Small intestine (tissue), 7 donors: ENCODE measurements at regions not wholly inside any gene's neighbourhood (a gene's known extent, or its start where the extent isn't known, plus 50 kb on each side); places are given as distances from the start of the nearest gene placed in this dataset.
A peak's percentile ranks its signal among the peaks of the same experiment; 100 is the strongest.

Experiments used
- DNase-seq, 2 donors: peaks; one replicate each; pipeline versions ENCODE4 v3.0.0 to v3.0.0-alpha.2; 2013
- FAIRE-seq: peaks from 2 replicates; lab custom pipeline; 2012; peaks lifted over from hg19 to GRCh38; lab: Jason Lieb, UNC
- H3K27ac ChIP-seq, 3 donors: one replicate each; pipeline ENCODE4 v1.5.1; 2013; ENCODE audit warnings: low read length in 2 of 3, mild to moderate bottlenecking in 2 of 3, control low read depth in 1 of 3, inconsistent platforms in 1 of 3, low read depth in 1 of 3, moderate library complexity in 1 of 3
- H3K27me3 ChIP-seq, 3 donors: one replicate each; pipeline ENCODE4 v1.6.1; 2013; ENCODE audit warnings: low read length in 3 of 3, inconsistent platforms in 1 of 3; ENCODE audit not compliant: control insufficient read depth in 3 of 3, insufficient read depth in 3 of 3
- H3K36me3 ChIP-seq, 3 donors: one replicate each; pipeline ENCODE4 v1.6.1; 2013; ENCODE audit warnings: low read length in 3 of 3, inconsistent platforms in 1 of 3, low read depth in 1 of 3, mild to moderate bottlenecking in 1 of 3, moderate library complexity in 1 of 3; ENCODE audit not compliant: control insufficient read depth in 3 of 3, insufficient read depth in 2 of 3
- H3K4me1 ChIP-seq, 3 donors: one replicate each; pipeline ENCODE4 v1.6.1; 2013; ENCODE audit warnings: low read length in 2 of 3, inconsistent platforms in 1 of 3, low read depth in 1 of 3, mild to moderate bottlenecking in 1 of 3, moderate library complexity in 1 of 3; ENCODE audit not compliant: control insufficient read depth in 3 of 3, insufficient read depth in 2 of 3
- H3K4me3 ChIP-seq, 3 donors: one replicate each; pipeline ENCODE4 v1.5.1; 2013; ENCODE audit warnings: low read length in 3 of 3, control low read depth in 1 of 3, inconsistent platforms in 1 of 3, low read depth in 1 of 3, mild to moderate bottlenecking in 1 of 3, moderate library complexity in 1 of 3
- H3K9me3 ChIP-seq, 2 donors: one replicate each; pipeline ENCODE4 v1.6.1; 2013; ENCODE audit warnings: low read depth in 1 of 2, low read length in 1 of 2; ENCODE audit not compliant: control insufficient read depth in 2 of 2, insufficient read depth in 1 of 2
- WGBS, 3 donors: extraction: QIAGEN DNeasy Blood & Tissue Kit; methylation state at CpG; one replicate each; pipeline ENCODE4 v1.1.7; 2013; 5-methylcytosine and 5-hydroxymethylcytosine counted together
- donor health status: healthy with polysubstance abuse.
- donor health status: control.
- donor health status: control.
- donor health status: Bipolar disorder and iron deficiency.
- donor health status: healthy.

DNA sequence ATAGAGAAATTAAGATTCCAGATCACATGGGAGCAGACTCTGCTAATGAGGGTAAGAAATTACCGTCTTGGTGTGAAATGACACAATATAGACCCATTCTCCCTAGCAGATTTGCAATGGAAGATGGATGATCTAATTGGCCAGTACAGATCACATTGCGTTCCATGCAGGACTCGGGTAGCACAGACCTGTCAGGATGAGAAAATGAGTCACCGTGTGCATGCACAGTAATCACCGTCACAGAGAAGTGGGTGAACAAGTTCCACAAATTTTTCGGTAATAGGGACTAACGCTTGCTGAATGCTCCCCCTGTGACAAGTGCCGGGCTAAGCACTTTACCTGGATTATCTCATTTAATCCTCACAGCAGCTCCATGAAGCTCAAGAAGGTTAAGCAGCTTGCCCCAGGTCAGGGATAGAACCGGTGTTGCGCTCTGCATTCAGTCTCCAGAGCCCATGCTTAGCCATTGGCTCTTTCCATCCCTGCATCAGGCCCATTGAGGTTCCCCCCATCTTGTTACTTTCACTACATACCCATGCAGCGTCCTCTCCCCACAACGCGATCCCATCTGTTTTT, 375.6 kb downstream of the FBXW7 start:
- Histone ChIP-seq H3K36me3 (no peaks in the 10 kb centered on the region), H3K27ac (no peak overlapping the region), H3K4me1 (peaks cover 0 to 4% (median 0%) of the 10 kb centered on the region in 3 donors), H3K27me3 (no peaks in the 10 kb centered on the region), H3K4me3 (no peak overlapping the region), H3K9me3 (no peaks in the 10 kb centered on the region)
- WGBS, 3 donors = 89 to 93% (median 91%) methylated on average over 13 of the region's 13 CpGs
- DNase-seq (no peak), FAIRE-seq (no peak)

DNA sequence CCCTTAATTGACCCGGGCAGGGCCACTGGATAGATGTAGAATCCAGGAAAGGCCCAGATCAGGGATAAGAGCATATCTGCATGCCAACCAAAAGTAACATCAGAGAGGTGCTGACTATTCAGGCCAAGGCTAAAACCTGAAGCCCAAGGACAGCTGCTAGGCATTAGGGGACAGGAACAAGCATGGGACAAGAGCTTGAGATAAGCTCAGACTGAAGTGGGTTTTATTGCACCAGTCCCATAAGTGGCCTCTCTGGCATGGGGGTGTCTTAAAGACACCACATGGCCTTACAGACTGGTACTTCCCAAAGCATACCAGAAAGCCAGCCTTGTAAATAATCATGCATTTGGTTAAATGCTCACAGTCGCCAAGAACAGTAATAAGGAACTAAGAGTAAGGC, 376.1 kb downstream of the FBXW7 start:
- Histone ChIP-seq H3K4me3 (no peak overlapping the region), H3K36me3 (no peaks in the 10 kb centered on the region), H3K27me3 (no peaks in the 10 kb centered on the region), H3K4me1 (peaks cover 0 to 4% (median 0%) of the 10 kb centered on the region in 3 donors), H3K27ac (no peak overlapping the region), H3K9me3 (no peaks in the 10 kb centered on the region)
- FAIRE-seq = no peak
- no peak for DNase-seq
- WGBS, 3 donors = 80 to 83% (median 81%) methylated on average over 2 of the region's 2 CpGs

DNA sequence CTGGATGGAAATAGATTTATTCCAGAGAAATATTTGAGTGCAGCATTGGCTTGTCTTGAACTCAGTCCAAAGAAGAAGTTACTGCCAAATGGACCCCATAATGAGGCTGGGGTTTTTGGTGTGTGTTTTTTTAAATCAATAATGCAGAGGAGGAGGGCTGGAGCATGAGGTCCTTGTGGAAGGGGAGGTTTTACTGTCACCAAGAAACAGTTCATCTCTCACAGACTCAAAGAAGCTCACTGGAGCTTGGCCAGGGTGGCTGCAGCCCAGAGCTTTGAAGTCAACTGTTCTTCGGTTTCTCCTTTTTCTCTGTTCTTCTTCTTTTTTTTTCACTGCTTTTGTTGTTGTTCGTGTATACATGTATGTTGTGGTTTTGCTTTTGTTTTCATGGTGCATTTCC, 377.7 kb downstream of the FBXW7 start:
- no peak for DNase-seq

DNA sequence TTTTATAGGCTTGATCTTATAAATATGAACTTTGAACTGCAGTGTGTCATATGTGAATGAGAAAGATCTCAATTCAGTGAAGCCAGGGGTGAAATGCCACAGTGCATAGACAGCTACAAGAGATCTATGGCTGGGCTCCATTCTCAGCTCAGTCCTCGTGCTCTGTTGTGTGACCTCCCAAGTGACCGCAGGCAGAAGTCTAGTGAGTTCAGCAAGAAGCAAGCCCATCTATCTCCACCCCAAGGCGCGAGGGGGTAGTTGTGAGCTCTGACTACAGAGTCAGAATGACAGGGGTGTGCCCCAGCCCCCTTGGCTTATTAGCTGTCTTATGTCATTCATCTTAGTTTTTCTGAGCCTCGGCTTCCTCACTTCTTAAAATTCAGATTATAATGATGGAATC, 378.3 kb downstream of the FBXW7 start:
- Histone ChIP-seq H3K36me3 (no peaks in the 10 kb centered on the region), H3K27ac (no peak overlapping the region), H3K4me1 (peaks cover 0 to 4% (median 0%) of the 10 kb centered on the region in 3 donors), H3K27me3 (no peaks in the 10 kb centered on the region), H3K4me3 (no peak overlapping the region), H3K9me3 (no peaks in the 10 kb centered on the region)
- WGBS, 3 donors = 83 to 89% (median 86%) methylated on average over 5 of the region's 5 CpGs
- DNase-seq (peak in 1 of 2 donors; percentile 7), FAIRE-seq (no peak)

More for the DNA sequence above, 377.7 kb downstream of the FBXW7 start:
- H3K9me3 ChIP-seq = no peaks in the 10 kb centered on the region
- no peak overlapping the region for H3K4me3 ChIP-seq
- no peak overlapping the region for H3K27ac ChIP-seq
- H3K36me3 ChIP-seq = no peaks in the 10 kb centered on the region
- no peaks in the 10 kb centered on the region for H3K27me3 ChIP-seq
- peaks cover 0 to 4% (median 0%) of the 10 kb centered on the region in 3 donors for H3K4me1 ChIP-seq
- FAIRE-seq = no peak
- WGBS, 3 donors = 41 to 62% (median 44%) methylated on average over 2 of the region's 2 CpGs

DNA sequence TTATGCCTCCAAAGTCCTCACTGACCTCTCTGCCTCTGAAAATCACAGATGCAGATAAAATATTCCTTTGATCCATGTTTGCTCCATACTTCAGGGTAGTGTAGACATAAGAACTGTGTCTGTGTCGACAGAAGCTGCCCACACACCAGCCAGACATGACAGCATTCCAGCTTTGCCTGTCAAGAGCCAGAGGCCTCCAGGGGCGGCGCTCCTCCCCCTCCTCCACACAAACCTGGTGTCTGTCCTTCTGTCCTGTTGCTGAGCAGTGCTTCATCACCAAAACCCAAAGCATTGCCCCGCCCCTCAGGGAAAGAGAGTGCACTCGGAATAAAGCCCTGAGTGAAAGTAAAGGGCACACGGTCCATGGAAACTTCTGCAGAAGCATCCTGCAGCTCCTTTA, 379.4 kb downstream of the FBXW7 start:
- Histone ChIP-seq H3K4me3 (no peak overlapping the region), H3K27ac (no peak overlapping the region), H3K4me1 (no peaks in the 10 kb centered on the region), H3K9me3 (no peaks in the 10 kb centered on the region), H3K36me3 (no peaks in the 10 kb centered on the region), H3K27me3 (no peaks in the 10 kb centered on the region)
- 60 to 73% (median 71%) methylated on average over 6 of the region's 6 CpGs for WGBS, 3 donors
- no peak for DNase-seq
- FAIRE-seq = no peak

DNA sequence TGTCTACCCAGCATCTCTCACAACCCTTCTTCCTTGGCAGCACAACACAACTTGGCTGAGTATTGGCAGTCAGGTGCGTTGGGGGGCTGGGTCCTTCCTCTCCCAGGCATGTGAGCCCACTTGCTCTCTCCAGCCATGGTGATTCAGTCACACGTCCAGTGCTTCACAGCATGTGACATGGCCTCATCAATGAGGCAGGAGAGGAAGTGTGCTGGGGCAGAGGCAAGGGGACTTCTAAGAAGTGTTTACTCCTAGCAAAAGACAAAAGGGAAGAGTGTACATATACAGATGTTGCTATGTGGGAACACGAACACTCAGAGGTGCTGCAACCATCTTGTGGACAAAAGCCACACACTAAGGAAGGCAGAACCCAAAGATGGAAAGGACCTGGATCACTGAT, 380.8 kb downstream of the FBXW7 start:
- no peak for FAIRE-seq
- Histone ChIP-seq H3K4me3 (no peak overlapping the region), H3K27me3 (peaks cover 0 to 5% (median 0%) of the 10 kb centered on the region in 3 donors), H3K36me3 (no peaks in the 10 kb centered on the region), H3K27ac (no peak overlapping the region), H3K4me1 (no peaks in the 10 kb centered on the region), H3K9me3 (no peaks in the 10 kb centered on the region)
- no peak for DNase-seq
- WGBS, 3 donors = 73 to 87% (median 81%) methylated on average over 3 of the region's 3 CpGs

DNA sequence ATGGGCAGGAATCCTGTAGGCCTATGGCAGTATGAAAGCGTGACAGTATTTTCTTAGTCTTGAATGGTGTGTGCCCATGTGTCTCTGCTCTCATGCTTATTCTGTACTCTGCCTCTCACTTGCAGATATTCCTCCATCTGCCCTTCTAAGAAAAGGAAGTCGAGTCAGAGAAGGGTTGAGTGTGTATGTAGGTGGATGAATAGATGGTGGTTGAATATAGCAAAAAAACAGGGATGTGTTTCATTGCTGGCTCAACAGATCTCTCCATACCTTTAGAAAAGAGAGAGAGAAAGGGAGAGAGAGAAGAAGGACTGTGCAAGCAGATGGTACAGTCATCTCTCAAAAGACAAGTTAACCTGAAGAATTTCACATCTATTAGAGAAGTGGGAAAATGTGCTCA, 381.5 kb downstream of the FBXW7 start:
- H3K27me3 ChIP-seq = peaks cover 0 to 7% (median 0%) of the 10 kb centered on the region in 3 donors
- H3K27ac ChIP-seq = no peak overlapping the region
- no peaks in the 10 kb centered on the region for H3K4me1 ChIP-seq
- 81 to 93% (median 85%) methylated on average over 2 of the region's 2 CpGs for WGBS, 3 donors
- H3K36me3 ChIP-seq = no peaks in the 10 kb centered on the region
- DNase-seq (no peak), FAIRE-seq (no peak)
- H3K4me3 ChIP-seq = no peak overlapping the region
- H3K9me3 ChIP-seq = no peaks in the 10 kb centered on the region

DNA sequence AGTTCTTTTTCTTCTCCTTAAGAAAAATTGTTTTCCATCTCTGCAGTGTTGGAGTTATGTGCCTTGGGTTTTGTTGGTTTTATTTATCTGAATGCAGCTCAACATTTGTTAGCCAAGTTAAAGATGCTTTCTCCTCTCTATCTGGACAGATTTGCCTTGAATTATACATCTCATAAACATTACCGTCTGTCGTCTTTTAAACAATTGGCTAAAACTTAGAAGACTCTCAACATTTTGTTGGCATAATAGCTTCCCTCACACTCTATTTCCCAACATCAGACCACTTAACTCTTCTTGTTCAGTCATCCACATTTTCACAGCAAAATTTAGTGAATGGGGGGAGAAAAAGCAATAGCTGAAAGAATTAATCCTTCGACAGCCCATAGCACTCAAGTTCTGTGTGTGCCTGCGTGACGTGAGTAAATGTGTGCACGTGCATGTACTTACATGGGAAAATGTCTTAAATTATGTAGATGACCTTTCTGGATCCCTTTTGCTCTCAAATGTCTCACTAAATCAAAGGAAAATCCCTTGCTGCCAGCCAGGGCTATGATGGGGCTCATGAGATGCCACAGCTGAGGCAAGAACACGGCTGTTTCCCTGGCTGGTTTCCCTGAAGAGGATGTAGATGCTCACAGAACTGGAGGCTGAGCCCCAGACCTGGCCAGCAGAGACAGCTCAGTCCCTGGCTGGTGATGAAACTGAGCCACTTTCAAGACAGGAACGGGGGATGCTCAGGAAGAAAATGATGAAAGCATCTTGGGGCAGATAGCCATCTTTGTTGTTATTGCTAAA, 382.2 kb downstream of the FBXW7 start:
- no peak overlapping the region for H3K27ac ChIP-seq
- DNase-seq (no peak), FAIRE-seq (no peak)
- no peaks in the 10 kb centered on the region for H3K9me3 ChIP-seq
- no peak overlapping the region for H3K4me3 ChIP-seq
- no peaks in the 10 kb centered on the region for H3K36me3 ChIP-seq
- 67 to 90% (median 86%) methylated on average over 8 of the region's 8 CpGs for WGBS, 3 donors
- H3K27me3 ChIP-seq = peaks cover 0 to 7% (median 0%) of the 10 kb centered on the region in 3 donors
- no peaks in the 10 kb centered on the region for H3K4me1 ChIP-seq
